Natural killer cell (primary cell): ENCODE measurements at regions not wholly inside any gene's neighbourhood (a gene's known extent, or its start where the extent isn't known, plus 50 kb on each side); places are given as distances from the start of the nearest gene placed in this dataset.

ENCODE experiments used
- ATAC-seq, 3 donors: fragments of 150-1000 bp in 2 of 3; fragments of 200-7000 bp in 1 of 3; cut with Tn5 transposase; 1 replicate in 1 of 3; 2 replicates in 2 of 3; pipeline ENCODE4 v1.10.0; 2021; ENCODE audit warnings: mild to moderate bottlenecking in 2 of 3, moderate library complexity in 2 of 3
- DNase-seq, 2 donors: peaks; one replicate each; pipeline versions ENCODE4 v3.0.0 to v3.0.0-alpha.2; 2013 to 2021; ENCODE audit warnings: mixed read lengths in 1 of 2
- H3K27ac ChIP-seq: one replicate; pipeline ENCODE4 v1.5.1; 2013; ENCODE audit warnings: mild to moderate bottlenecking, low read length
- H3K27me3 ChIP-seq: one replicate; pipeline ENCODE4 v1.6.1; 2013; ENCODE audit warnings: low read length; ENCODE audit not compliant: control insufficient read depth, insufficient read depth
- H3K36me3 ChIP-seq: one replicate; pipeline ENCODE4 v1.6.1; 2013; ENCODE audit warnings: low read length; ENCODE audit not compliant: control insufficient read depth, insufficient read depth
- H3K4me1 ChIP-seq: one replicate; pipeline ENCODE4 v1.6.1; 2013; ENCODE audit warnings: low read length; ENCODE audit not compliant: control insufficient read depth, insufficient read depth
- H3K4me3 ChIP-seq: one replicate; pipeline ENCODE4 v1.5.1; 2013; ENCODE audit warnings: low read length
- H3K9me3 ChIP-seq: one replicate; pipeline ENCODE4 v1.6.1; 2013; ENCODE audit warnings: low read length; ENCODE audit not compliant: control insufficient read depth, insufficient read depth
- H3K27ac Mint-ChIP-seq, 2 donors: one replicate each; pipeline ENCODE4 v1.8.0; 2022; ENCODE audit warnings: mild to moderate bottlenecking in 2 of 2, mixed read lengths in 2 of 2, moderate library complexity in 1 of 2
- H3K27me3 Mint-ChIP-seq, 2 donors: one replicate each; pipeline ENCODE4 v1.8.0; 2022; ENCODE audit warnings: low read depth in 2 of 2, mixed read lengths in 2 of 2
- H3K36me3 Mint-ChIP-seq: one replicate; pipeline ENCODE4 v1.8.0; 2022; ENCODE audit warnings: mixed read lengths
- H3K4me1 Mint-ChIP-seq, 2 donors: one replicate each; pipeline ENCODE4 v1.8.0; 2022; ENCODE audit warnings: mixed read lengths in 2 of 2
- H3K4me3 Mint-ChIP-seq: one replicate; pipeline ENCODE4 v1.8.0; 2022; ENCODE audit warnings: mild to moderate bottlenecking, moderate library complexity, mixed read lengths
- H3K9me3 Mint-ChIP-seq, 2 donors: one replicate each; pipeline ENCODE4 v1.8.0; 2022; ENCODE audit warnings: mixed read lengths in 2 of 2
- WGBS: methylation state at CpG from one replicate; pipeline ENCODE4 v1.1.7; 2013; ENCODE audit warnings: missing lambda C conversion rate; ENCODE audit not compliant: insufficient coverage; 5-methylcytosine and 5-hydroxymethylcytosine counted together
- intact Hi-C: fragments of 100-400 bp; cut with micrococcal nuclease; formaldehyde crosslinking; loops from one replicate; pipeline ENCODE4 v1.14.2; 2022
- TF ChIP-seq, protein P1 (sequence below): fragments of 200-600 bp; IDR thresholded peaks from one replicate; pipeline ENCODE4 v1.8.0; 2022; ENCODE audit warnings: antibody characterized with exemption

DNA sequence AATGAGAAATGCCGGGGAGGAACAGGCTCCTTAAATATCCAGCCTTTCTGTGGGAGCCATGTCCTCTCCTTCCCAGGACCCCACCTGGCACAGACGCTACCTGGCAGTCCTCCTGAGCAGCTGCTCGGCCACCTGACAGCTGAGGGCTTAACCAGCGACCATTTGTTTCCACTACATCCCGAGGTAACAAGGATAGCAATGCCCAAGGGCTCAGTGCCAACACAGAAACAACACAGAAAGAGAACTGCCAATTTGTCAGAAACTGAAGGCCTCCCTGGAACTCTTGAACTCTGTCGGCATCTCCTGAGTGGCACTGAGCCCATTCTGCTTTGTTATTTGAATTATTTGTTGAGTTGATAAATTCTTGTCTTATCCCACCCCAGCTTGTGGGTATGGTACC, 122.2 kb upstream of the ARHGAP28 start:
- 84% methylated on average over 6 of the region's 6 CpGs for WGBS
- Mint-ChIP-seq H3K27me3 (no peaks in the 10 kb centered on the region), H3K36me3 (no peaks in the 10 kb centered on the region), H3K4me3 (no peak overlapping the region), H3K9me3 (peaks cover 2 to 6% of the 10 kb centered on the region in 2 donors), H3K4me1 (no peaks in the 10 kb centered on the region), H3K27ac (no peak overlapping the region)
- DNase-seq: no peak
- ATAC-seq: no peak
- H3K4me1 ChIP-seq: no peaks in the 10 kb centered on the region
- H3K36me3 ChIP-seq: no peaks in the 10 kb centered on the region
- no peak overlapping the region for H3K27ac ChIP-seq
- H3K27me3 ChIP-seq: no peaks in the 10 kb centered on the region
- no peaks in the 10 kb centered on the region for H3K9me3 ChIP-seq
- TF ChIP-seq, protein P1, sequence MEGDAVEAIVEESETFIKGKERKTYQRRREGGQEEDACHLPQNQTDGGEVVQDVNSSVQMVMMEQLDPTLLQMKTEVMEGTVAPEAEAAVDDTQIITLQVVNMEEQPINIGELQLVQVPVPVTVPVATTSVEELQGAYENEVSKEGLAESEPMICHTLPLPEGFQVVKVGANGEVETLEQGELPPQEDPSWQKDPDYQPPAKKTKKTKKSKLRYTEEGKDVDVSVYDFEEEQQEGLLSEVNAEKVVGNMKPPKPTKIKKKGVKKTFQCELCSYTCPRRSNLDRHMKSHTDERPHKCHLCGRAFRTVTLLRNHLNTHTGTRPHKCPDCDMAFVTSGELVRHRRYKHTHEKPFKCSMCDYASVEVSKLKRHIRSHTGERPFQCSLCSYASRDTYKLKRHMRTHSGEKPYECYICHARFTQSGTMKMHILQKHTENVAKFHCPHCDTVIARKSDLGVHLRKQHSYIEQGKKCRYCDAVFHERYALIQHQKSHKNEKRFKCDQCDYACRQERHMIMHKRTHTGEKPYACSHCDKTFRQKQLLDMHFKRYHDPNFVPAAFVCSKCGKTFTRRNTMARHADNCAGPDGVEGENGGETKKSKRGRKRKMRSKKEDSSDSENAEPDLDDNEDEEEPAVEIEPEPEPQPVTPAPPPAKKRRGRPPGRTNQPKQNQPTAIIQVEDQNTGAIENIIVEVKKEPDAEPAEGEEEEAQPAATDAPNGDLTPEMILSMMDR: no peak
- intact Hi-C loops: no loop called here
- no peak overlapping the region for H3K4me3 ChIP-seq

DNA sequence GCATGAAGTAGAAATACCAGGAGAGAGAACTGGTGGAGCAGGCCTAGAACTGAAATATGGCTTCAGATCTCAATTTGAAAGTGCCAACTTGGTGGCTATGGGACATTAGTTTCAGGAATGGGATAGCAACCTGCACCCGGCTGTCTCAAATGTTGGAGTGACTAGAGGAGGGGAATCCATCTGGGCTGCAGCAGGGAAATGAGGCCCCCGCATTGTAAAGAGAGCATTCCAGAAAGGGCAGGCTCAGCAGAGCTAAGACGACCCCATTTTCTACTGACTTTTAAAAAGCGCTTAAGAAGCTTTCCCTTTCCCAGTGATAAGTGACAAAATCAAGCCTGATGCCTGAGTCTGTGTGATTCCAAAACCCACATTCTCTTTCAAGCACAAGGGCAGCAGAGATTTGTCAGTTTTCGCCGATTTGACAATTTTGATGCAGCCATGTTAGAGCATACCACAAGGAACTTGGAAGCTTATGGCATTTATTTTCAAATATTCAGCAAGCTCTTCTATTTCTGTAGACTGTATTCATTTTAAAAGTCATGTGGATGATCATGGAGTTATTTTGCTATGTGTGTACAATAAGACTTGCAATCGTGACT, 119.8 kb upstream of the ARHGAP28 start:
- Mint-ChIP-seq H3K36me3 (no peaks in the 10 kb centered on the region), H3K4me3 (no peak overlapping the region), H3K9me3 (peaks cover 2 to 4% of the 10 kb centered on the region in 2 donors), H3K27ac (no peak overlapping the region), H3K4me1 (no peaks in the 10 kb centered on the region), H3K27me3 (no peaks in the 10 kb centered on the region)
- Histone ChIP-seq H3K27ac (no peak overlapping the region), H3K4me3 (no peak overlapping the region), H3K36me3 (no peaks in the 10 kb centered on the region), H3K27me3 (no peaks in the 10 kb centered on the region), H3K4me1 (no peaks in the 10 kb centered on the region), H3K9me3 (no peaks in the 10 kb centered on the region)
- TF ChIP-seq, protein P1: no peak
- 88% methylated on average over 7 of the region's 7 CpGs for WGBS
- ATAC-seq: no peak
- intact Hi-C loops: no loop called here
- no peak for DNase-seq

DNA sequence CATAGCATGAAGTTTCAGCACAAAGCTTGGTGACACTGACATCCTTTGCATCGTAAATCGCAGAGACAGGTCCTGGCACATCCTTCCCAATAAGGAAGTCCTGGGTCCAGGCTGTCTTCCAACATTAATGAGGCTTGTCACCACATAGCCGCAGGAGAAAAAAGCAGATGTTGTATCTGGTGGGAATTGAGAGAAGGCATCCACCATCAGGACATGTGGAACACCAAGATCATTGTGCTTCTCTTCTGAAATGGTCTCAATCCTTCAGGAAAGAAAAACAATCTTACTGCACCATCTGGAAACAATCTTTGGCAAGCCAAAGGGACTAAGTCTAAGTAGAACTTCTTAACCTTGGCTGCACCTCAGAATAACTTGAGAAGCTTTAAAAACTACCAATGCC, 119.0 kb upstream of the ARHGAP28 start:
- no peaks in the 10 kb centered on the region for H3K4me1 Mint-ChIP-seq
- intact Hi-C loops: no loop called here
- no peak for ATAC-seq
- Histone ChIP-seq H3K36me3 (no peaks in the 10 kb centered on the region), H3K9me3 (no peaks in the 10 kb centered on the region), H3K27ac (no peak overlapping the region), H3K4me1 (no peaks in the 10 kb centered on the region), H3K4me3 (no peak overlapping the region), H3K27me3 (no peaks in the 10 kb centered on the region)
- no peak for DNase-seq
- TF ChIP-seq, protein P1: no peak
- H3K36me3 Mint-ChIP-seq: no peaks in the 10 kb centered on the region
- peaks cover 2 to 4% of the 10 kb centered on the region in 2 donors for H3K9me3 Mint-ChIP-seq
- no peak overlapping the region for H3K4me3 Mint-ChIP-seq
- WGBS: 70% methylated on average over 3 of the region's 3 CpGs
- no peak overlapping the region for H3K27ac Mint-ChIP-seq
- H3K27me3 Mint-ChIP-seq: no peaks in the 10 kb centered on the region

DNA sequence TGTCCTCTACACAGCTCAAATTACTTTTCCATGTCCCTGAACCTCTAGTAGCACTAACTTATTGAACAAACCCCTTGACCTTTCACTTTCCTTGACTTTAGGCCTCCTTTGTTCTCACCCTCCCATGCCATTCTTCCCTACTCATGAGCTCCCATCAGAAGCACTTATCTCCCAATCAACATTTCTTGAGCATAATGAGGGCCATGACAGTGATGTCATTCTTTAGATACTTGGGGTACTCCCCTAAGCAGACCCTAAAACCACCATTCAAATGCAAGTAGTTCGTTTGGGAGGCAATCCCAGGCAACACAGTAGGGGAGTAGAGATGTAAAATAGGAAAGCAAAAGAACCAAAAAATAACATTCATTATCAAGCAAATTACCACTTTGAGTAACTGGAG, 115.9 kb upstream of the ARHGAP28 start:
- WGBS: no CpG with 5 or more reads among the region's 1 CpG
- no peaks in the 10 kb centered on the region for H3K4me1 ChIP-seq
- no peaks in the 10 kb centered on the region for H3K9me3 ChIP-seq
- no peaks in the 10 kb centered on the region for H3K27me3 Mint-ChIP-seq
- H3K36me3 Mint-ChIP-seq: no peaks in the 10 kb centered on the region
- intact Hi-C loops: no loop called here
- H3K27ac ChIP-seq: no peak overlapping the region
- no peak overlapping the region for H3K27ac Mint-ChIP-seq
- ATAC-seq: no peak
- peaks cover 5 to 11% of the 10 kb centered on the region in 2 donors for H3K9me3 Mint-ChIP-seq
- H3K4me1 Mint-ChIP-seq: no peaks in the 10 kb centered on the region
- no peak for DNase-seq
- no peak overlapping the region for H3K4me3 ChIP-seq
- no peaks in the 10 kb centered on the region for H3K36me3 ChIP-seq
- H3K27me3 ChIP-seq: no peaks in the 10 kb centered on the region
- TF ChIP-seq, protein P1: no peak
- H3K4me3 Mint-ChIP-seq: no peak overlapping the region
